NCI-H460 (cell line): ENCODE measurements at regions not wholly inside any gene's neighbourhood (a gene's known extent, or its start where the extent isn't known, plus 50 kb on each side); places are given as distances from the start of the nearest gene placed in this dataset.
"Not testable (repeated sequence)": the region's sequence is repeated elsewhere in the genome, so short reads cannot be mapped to it uniquely, and the experiment has no call there.

Source experiments
- DNase-seq: peaks from one replicate; pipeline ENCODE4 v3.0.0-alpha.2; 2016; ENCODE audit warnings: low read depth; ENCODE audit errors: extremely low read depth

GRCh38 chr6:86738078-86738477, 199.2 kb upstream of the HTR1E start:
- no peak for DNase-seq

GRCh38 chr6:86731631-86732030, 205.7 kb upstream of the HTR1E start:
- DNase-seq = not testable (repeated sequence)

DNA sequence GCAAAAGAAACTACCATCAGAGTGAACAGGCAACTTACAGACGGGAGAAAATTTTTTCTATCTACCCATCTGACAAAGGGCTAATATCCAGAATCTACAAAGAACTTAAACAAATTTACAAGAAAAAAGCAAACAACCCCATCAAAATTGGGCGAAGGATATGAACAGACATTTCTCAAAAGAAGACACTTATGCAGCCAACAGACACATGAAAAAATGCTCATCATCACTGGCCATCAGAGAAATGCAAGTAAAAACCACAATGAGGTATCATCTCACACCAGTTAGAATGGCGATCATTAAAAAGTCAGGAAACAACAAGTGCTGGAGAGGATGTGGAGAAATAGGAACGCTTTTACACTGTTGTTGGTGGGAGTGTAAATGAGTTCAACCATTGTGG, 206.6 kb upstream of the HTR1E start:
- DNase-seq = not testable (repeated sequence)

GRCh38 chr6:86730216-86730615, 207.1 kb upstream of the HTR1E start:
- DNase-seq = no peak

- DNase-seq = no peak
Observed at GRCh38 chr6:86728976-86729375, 208.4 kb upstream of the HTR1E start.

GRCh38 chr6:86724695-86725094, 212.6 kb upstream of the HTR1E start:
- no peak for DNase-seq

GRCh38 chr6:86723729-86724128, 213.6 kb upstream of the HTR1E start:
- DNase-seq = no peak

DNA sequence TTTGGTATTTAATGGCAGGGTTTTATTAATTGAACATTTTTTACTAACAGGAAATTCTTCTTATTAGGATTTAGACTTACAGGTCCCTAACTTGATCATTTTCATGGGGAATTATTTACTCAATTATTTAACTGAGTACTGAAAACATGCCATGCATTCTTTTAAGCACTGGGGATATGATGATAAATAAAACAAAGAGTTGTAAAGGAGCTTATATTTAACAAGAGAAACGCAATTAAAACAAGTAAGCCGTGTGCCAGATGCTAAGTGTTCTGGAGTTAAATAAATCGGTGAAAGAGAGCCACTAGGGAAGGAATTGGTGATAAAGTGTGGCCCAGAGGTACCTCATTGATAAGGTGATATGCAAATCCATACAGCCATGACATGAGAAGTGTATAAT, 214.2 kb upstream of the HTR1E start:
- DNase-seq = no peak

GRCh38 chr6:86722131-86722530, 215.2 kb upstream of the HTR1E start:
- DNase-seq = no peak

DNA sequence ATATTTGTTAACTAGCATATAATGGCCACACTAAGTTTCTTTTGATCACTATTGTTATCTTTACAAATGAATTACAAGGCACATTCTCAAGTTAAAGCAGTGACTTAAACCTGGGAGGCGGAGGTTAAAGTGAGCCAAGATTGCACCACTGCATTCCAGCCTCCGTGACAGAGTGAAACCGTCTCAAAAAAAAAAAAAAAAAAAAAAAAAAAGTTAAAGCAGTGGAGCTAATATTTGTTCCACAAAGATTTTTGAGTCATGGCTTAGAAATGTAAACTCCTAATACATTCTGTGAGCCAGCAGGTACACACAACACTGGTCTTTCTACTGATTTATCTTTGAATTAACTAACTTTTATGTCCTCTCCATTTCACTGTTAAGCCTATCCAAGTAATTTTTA, 221.7 kb upstream of the HTR1E start:
- DNase-seq = no peak

DNA sequence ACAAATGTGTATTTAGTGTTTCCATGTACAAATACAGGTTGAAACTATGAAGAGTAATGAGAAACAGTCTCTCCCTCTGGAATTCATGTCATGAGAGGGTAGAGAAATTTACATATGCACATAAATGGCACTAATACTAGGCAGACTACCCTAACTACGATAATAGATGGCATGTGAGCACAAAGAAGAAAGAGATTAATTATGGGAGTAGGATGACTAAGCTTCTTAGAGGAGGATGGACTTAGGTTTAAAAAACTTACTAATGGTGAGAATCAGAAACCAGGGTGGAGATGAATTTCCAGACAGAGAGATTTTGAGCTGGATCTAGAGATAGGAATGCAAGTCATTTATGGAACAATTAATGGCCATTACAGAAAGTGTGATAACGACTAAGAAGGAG, 225.3 kb upstream of the HTR1E start:
- DNase-seq = no peak

- DNase-seq = no peak
Observed at GRCh38 chr6:86707545-86708120, 229.7 kb upstream of the HTR1E start.

DNA sequence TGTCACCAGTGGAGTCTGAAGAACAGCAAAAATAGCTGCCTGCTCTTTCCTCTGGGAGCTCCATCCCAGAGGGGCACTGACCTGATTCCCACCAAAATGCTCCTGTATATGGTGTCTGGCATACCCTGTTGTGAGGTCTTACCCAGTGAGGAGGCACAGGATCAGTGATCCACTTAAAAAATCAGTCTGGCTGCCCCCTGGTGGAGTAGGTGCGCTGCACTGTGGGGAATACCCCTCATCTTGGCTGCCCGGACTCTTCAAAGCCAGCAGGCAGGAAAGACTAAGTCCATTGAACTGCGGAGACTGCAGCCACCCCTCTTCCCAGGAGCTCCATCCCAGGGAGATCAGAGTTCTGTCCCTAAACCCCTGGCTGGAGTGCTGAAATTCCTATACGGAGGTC, 230.9 kb upstream of the HTR1E start:
- no peak for DNase-seq

GRCh38 chr6:86701228-86701627, 236.1 kb upstream of the HTR1E start:
- DNase-seq = not testable (repeated sequence)

GRCh38 chr6:86686496-86686895, 250.8 kb upstream of the HTR1E start:
- DNase-seq = no peak

GRCh38 chr6:86685230-86685797, 252.0 kb upstream of the HTR1E start:
- no peak for DNase-seq

DNA sequence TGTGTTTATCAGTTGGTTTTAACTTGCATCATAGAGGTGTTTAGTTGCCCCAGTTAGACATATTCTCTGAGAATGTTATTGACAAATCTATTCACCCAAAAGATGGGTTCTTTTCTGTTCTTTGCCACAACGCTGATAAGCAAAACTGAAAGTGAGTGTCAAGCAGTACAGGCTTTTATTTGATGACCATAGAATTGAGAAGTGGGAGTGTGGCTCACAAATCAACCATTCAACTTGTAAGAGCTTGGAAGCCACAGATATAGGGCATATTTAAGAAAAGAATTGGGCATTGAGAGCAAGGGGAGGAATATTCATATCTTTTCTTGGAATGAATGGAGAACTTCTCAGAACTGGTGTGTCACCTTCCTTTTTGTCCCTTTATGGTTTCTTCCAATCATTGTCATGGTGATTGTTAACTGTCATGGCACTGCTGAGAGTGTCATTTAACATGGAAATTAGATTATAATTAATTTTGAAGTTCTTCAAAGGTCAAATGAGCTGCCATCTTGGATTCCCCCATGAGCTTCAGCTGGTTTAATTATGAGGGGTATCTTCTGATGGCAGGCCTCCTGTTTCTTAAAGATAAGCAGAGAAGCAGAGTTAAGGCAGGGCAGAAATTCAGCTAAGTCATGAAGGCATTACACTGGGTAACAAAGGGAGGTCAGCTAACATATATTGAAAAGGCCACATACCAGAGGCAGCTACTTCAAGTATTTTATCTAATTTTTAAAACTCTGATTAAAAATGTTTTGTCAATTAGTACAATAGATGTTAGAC, 254.0 kb upstream of the HTR1E start:
- DNase-seq = no peak

- no peak for DNase-seq
Observed at GRCh38 chr6:86682297-86682696, 255.0 kb upstream of the HTR1E start.

- DNase-seq = not testable (repeated sequence)
Observed at GRCh38 chr6:86681140-86681539, 256.2 kb upstream of the HTR1E start.

DNA sequence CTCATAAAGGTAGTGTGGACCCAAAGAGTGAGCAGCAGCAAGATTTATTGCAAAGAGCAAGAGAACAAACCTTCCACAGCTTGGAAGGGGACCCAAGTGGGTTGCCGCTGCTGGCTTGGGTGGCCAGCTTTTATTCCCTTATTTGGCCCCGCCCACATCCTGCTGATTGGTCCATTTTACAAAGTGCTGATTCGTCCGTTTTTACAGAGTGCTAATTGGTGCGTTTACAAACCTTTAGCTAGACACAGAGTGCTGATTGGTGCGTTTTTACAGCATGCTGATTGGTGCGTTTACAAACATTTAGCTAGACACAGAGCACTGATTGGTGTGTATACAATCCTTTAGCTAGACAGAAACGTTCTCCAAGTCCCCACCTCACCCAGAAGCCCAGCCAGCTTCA, 265.2 kb upstream of the HTR1E start:
- DNase-seq = not testable (repeated sequence)

GRCh38 chr6:86657192-86657591, 280.1 kb upstream of the HTR1E start:
- no peak for DNase-seq

DNA sequence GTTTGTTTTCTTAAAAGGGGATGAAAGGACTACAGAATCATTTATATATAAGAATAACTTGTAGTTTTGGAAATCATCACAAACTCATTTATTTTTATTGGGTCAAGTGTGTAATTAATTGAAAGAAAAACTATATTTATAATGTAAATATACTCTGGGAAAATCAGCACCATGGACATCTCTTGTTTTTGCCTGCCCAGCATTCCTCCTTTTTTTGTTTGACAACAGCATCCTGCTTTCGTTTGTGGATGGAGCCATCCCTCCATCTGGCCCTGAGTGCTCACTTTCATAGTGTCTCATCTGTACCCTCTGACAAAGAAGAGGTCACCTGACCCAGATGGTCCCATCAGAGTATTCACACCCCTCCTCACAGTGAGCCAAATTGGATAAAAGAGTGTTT, 308.2 kb upstream of the HTR1E start:
- DNase-seq = no peak
